ENCODE measurements at regions not wholly inside any gene's neighbourhood (a gene's known extent, or its start where the extent isn't known, plus 50 kb on each side); places are given as distances from the start of the nearest gene placed in this dataset.

DNA sequence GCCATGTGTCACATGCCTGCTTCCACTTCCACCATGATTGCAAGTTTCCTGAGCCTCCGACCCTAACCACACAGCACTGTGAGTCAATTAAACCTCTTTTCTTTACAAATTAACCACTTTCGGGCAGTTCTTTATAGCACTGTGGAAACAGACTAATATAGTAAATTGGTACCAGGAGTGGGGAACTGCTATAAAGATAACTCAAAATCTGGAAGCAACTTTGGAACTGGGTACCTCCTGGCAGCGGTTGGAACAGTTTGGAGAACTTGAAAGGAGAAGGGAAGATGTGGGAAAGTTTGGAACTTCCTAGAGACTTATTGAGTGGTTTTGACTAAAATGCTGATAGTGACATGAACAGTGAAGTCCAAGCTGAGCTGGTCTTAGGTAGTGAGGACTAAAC lies 436.1 kb downstream of the TMEM121 start:
- TF ChIP-seq, protein P1, sequence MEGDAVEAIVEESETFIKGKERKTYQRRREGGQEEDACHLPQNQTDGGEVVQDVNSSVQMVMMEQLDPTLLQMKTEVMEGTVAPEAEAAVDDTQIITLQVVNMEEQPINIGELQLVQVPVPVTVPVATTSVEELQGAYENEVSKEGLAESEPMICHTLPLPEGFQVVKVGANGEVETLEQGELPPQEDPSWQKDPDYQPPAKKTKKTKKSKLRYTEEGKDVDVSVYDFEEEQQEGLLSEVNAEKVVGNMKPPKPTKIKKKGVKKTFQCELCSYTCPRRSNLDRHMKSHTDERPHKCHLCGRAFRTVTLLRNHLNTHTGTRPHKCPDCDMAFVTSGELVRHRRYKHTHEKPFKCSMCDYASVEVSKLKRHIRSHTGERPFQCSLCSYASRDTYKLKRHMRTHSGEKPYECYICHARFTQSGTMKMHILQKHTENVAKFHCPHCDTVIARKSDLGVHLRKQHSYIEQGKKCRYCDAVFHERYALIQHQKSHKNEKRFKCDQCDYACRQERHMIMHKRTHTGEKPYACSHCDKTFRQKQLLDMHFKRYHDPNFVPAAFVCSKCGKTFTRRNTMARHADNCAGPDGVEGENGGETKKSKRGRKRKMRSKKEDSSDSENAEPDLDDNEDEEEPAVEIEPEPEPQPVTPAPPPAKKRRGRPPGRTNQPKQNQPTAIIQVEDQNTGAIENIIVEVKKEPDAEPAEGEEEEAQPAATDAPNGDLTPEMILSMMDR (conservative IDR thresholded peaks at IDR 0.05; ENCODE audit: low read depth in 2 of 2): no peak
- TF ChIP-seq POLR2AphosphoS5 (IDR thresholded peaks at IDR 0.05; ENCODE audit: low read depth): no peak
- no peak for TF ChIP-seq EZH2 (IDR thresholded peaks at IDR 0.05; ENCODE audit: low read depth, unreplicated experiment)
